Thyroid gland (tissue), 4 donors: ENCODE measurements at regions not wholly inside any gene's neighbourhood (a gene's known extent, or its start where the extent isn't known, plus 50 kb on each side); places are given as distances from the start of the nearest gene placed in this dataset.

ENCODE experiments used
- POLR2A ChIP-seq, 2 donors: fragments of 450-650 bp; IDR thresholded peaks; one replicate each; pipeline ENCODE4 v1.6.1; 2017; ENCODE audit warnings: antibody characterized with exemption in 2 of 2, mild to moderate bottlenecking in 2 of 2, moderate library complexity in 1 of 2
- TF ChIP-seq, protein P1 (sequence below), 6 experiments: fragments of 200-600 bp in 3 of 6; fragments of 450-650 bp in 3 of 6; sonication (generic) in 3 of 6; IDR thresholded peaks; one replicate each; pipeline ENCODE4 v1.5.1; 2016 to 2019; ENCODE audit warnings: antibody characterized with exemption in 6 of 6, mild to moderate bottlenecking in 2 of 6, inconsistent platforms in 1 of 6, moderate library complexity in 1 of 6

DNA sequence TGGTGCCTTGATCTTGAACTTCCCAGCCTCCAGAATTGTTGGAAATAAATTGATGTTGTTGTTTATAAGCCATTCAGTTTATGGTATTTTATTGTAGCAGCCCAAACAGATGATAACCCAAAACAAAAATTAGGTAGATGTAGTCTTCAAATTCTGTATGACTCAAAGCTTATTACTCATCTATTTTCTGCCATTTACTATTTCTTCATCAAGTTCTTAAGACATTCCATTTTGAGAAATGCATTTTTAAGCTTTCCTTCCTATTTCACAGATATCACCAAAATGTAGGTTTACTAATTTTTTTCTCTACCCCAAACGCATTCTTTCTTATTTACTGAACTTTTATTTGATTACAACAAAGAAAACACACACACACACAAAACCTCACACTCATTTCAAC lies 148.2 kb downstream of the RND3 start:
- TF ChIP-seq, protein P1, sequence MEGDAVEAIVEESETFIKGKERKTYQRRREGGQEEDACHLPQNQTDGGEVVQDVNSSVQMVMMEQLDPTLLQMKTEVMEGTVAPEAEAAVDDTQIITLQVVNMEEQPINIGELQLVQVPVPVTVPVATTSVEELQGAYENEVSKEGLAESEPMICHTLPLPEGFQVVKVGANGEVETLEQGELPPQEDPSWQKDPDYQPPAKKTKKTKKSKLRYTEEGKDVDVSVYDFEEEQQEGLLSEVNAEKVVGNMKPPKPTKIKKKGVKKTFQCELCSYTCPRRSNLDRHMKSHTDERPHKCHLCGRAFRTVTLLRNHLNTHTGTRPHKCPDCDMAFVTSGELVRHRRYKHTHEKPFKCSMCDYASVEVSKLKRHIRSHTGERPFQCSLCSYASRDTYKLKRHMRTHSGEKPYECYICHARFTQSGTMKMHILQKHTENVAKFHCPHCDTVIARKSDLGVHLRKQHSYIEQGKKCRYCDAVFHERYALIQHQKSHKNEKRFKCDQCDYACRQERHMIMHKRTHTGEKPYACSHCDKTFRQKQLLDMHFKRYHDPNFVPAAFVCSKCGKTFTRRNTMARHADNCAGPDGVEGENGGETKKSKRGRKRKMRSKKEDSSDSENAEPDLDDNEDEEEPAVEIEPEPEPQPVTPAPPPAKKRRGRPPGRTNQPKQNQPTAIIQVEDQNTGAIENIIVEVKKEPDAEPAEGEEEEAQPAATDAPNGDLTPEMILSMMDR (IDR thresholded peaks at IDR 0.05): no peak
- TF ChIP-seq POLR2A (IDR thresholded peaks at IDR 0.05): no peak
